Peyer's patch (tissue), 4 donors: ENCODE measurements at regions not wholly inside any gene's neighbourhood (a gene's known extent, or its start where the extent isn't known, plus 50 kb on each side); places are given as distances from the start of the nearest gene placed in this dataset.

Experiments used
- CTCF ChIP-seq, 6 experiments: fragments of 450-650 bp in 4 of 6; fragments of 200-600 bp in 2 of 6; sonication (generic) in 1 of 6; IDR thresholded peaks; one replicate each; pipeline ENCODE4 v1.5.1; 2017 to 2019; ENCODE audit warnings: antibody characterized with exemption in 6 of 6, mild to moderate bottlenecking in 3 of 6, moderate library complexity in 1 of 6
- POLR2A ChIP-seq, 2 donors: fragments of 450-650 bp; IDR thresholded peaks; one replicate each; pipeline ENCODE4 v1.5.1; 2017; ENCODE audit warnings: antibody characterized with exemption in 2 of 2, mild to moderate bottlenecking in 2 of 2, moderate library complexity in 2 of 2

- TF ChIP-seq CTCF (IDR thresholded peaks at IDR 0.05), result no peak
- no peak for TF ChIP-seq POLR2A (IDR thresholded peaks at IDR 0.05)
Measured at GRCh38 chr13:65872448-65872847, 1357.7 kb downstream of the PCDH9 start.
